ENCODE measurements at regions not wholly inside any gene's neighbourhood (a gene's known extent, or its start where the extent isn't known, plus 50 kb on each side); places are given as distances from the start of the nearest gene placed in this dataset.

GRCh38 chr9:744046-744712, 97.3 kb upstream of the DMRT1 start:
- Mint-ChIP-seq H3K36me3 (ENCODE audit: low read depth) (peaks cover 64% of the 10 kb centered on the region), H3K4me1 (peaks cover 46% of the 10 kb centered on the region), H3K9me3 (no peaks in the 10 kb centered on the region), H3K4me3 (no peak overlapping the region), H3K27ac (peak overlapping the region; percentile 40), H3K27me3 (ENCODE audit: insufficient read depth) (no peaks in the 10 kb centered on the region)
- no peaks in the 10 kb centered on the region for H3K9me3 ChIP-seq (ENCODE audit: control insufficient read depth, low read length)
- peaks cover 15% of the 10 kb centered on the region for H3K4me1 ChIP-seq (ENCODE audit: control insufficient read depth, insufficient read depth, low read length)
- no peak overlapping the region for H3K27ac ChIP-seq (ENCODE audit: low read depth, low read length)
- no peak overlapping the region for H3K4me3 ChIP-seq (ENCODE audit: low read length)
- TF ChIP-seq CTCF (conservative IDR thresholded peaks at IDR 0.05) = peak; percentile 31
- 94 to 98% methylated on average over 6 to 9 of the region's 9 CpGs for WGBS, 2 experiments (ENCODE audit: insufficient coverage in 1 of 2, insufficient read length in 1 of 2)
- H3K27me3 ChIP-seq (ENCODE audit: control insufficient read depth, insufficient read depth, low read length, poor library complexity, severe bottlenecking) = no peaks in the 10 kb centered on the region
- H3K36me3 ChIP-seq (ENCODE audit: control insufficient read depth, insufficient read depth, low read length) = peaks cover 26% of the 10 kb centered on the region
- DNase-seq = no peak
- H3K9ac ChIP-seq (ENCODE audit: extremely low read depth, low read length, poor library complexity, severe bottlenecking) = no peak overlapping the region

- TF ChIP-seq CTCF (conservative IDR thresholded peaks at IDR 0.05) = no peak
- peaks cover 44% of the 10 kb centered on the region for H3K4me1 Mint-ChIP-seq
- peaks cover 25% of the 10 kb centered on the region for H3K36me3 ChIP-seq (ENCODE audit: control insufficient read depth, insufficient read depth, low read length)
- H3K27ac ChIP-seq (ENCODE audit: low read depth, low read length) = no peak overlapping the region
- no peaks in the 10 kb centered on the region for H3K9me3 ChIP-seq (ENCODE audit: control insufficient read depth, low read length)
- no peaks in the 10 kb centered on the region for H3K9me3 Mint-ChIP-seq
- H3K4me3 Mint-ChIP-seq = no peak overlapping the region
- H3K9ac ChIP-seq (ENCODE audit: extremely low read depth, low read length, poor library complexity, severe bottlenecking) = no peak overlapping the region
- DNase-seq = peak; percentile 66
- peaks cover 12% of the 10 kb centered on the region for H3K4me1 ChIP-seq (ENCODE audit: control insufficient read depth, insufficient read depth, low read length)
- 67 to 73% methylated on average over 5 to 7 of the region's 7 CpGs for WGBS, 2 experiments (ENCODE audit: insufficient coverage in 1 of 2, insufficient read length in 1 of 2)
- no peaks in the 10 kb centered on the region for H3K27me3 ChIP-seq (ENCODE audit: control insufficient read depth, insufficient read depth, low read length, poor library complexity, severe bottlenecking)
- H3K27ac Mint-ChIP-seq = peak overlapping the region; percentile 40
- H3K36me3 Mint-ChIP-seq (ENCODE audit: low read depth) = peaks cover 62% of the 10 kb centered on the region
- no peaks in the 10 kb centered on the region for H3K27me3 Mint-ChIP-seq (ENCODE audit: insufficient read depth)
- no peak overlapping the region for H3K4me3 ChIP-seq (ENCODE audit: low read length)
Observed at GRCh38 chr9:744790-745484, 96.6 kb upstream of the DMRT1 start.

- Histone ChIP-seq H3K4me3 (ENCODE audit: low read length) (no peak overlapping the region), H3K9me3 (ENCODE audit: control insufficient read depth, low read length) (no peaks in the 10 kb centered on the region), H3K27ac (ENCODE audit: low read depth, low read length) (no peak overlapping the region), H3K36me3 (ENCODE audit: control insufficient read depth, insufficient read depth, low read length) (peaks cover 16% of the 10 kb centered on the region), H3K9ac (ENCODE audit: extremely low read depth, low read length, poor library complexity, severe bottlenecking) (peak overlapping the region; percentile 13), H3K4me1 (ENCODE audit: control insufficient read depth, insufficient read depth, low read length) (peaks cover 12% of the 10 kb centered on the region), H3K27me3 (ENCODE audit: control insufficient read depth, insufficient read depth, low read length, poor library complexity, severe bottlenecking) (no peaks in the 10 kb centered on the region)
- Mint-ChIP-seq H3K9me3 (no peaks in the 10 kb centered on the region), H3K4me3 (no peak overlapping the region), H3K27me3 (ENCODE audit: insufficient read depth) (no peaks in the 10 kb centered on the region), H3K27ac (no peak overlapping the region), H3K4me1 (peaks cover 44% of the 10 kb centered on the region), H3K36me3 (ENCODE audit: low read depth) (peaks cover 53% of the 10 kb centered on the region)
- WGBS, 2 experiments (ENCODE audit: insufficient coverage in 1 of 2, insufficient read length in 1 of 2) = 94 to 98% methylated on average over 11 to 16 of the region's 16 CpGs
- DNase-seq = no peak
- TF ChIP-seq CTCF (conservative IDR thresholded peaks at IDR 0.05) = no peak
Observed at GRCh38 chr9:745761-746380, 95.6 kb upstream of the DMRT1 start.
